Coronary artery (tissue), 2 donors: ENCODE measurements at regions not wholly inside any gene's neighbourhood (a gene's known extent, or its start where the extent isn't known, plus 50 kb on each side); places are given as distances from the start of the nearest gene placed in this dataset.

Experiments used
- DNase-seq: peaks from one replicate; pipeline ENCODE4 v3.0.0-alpha.2; 2017; ENCODE audit warnings: low spot score
- H3K27ac ChIP-seq, 2 donors: fragments of 200-600 bp; sonication (generic); one replicate each; pipeline ENCODE4 v1.5.1; 2016 to 2019
- H3K4me3 ChIP-seq: fragments of 200-600 bp; sonication (generic); 2 replicates; pipeline ENCODE4 v1.5.1; 2016; ENCODE audit warnings: mild to moderate bottlenecking, moderate library complexity
- CTCF ChIP-seq: fragments of 200-600 bp; sonication (generic); IDR thresholded peaks from one replicate; pipeline ENCODE4 v1.5.1; 2019; ENCODE audit warnings: antibody characterized with exemption

- H3K27ac ChIP-seq: no peak overlapping the region
- no peak for TF ChIP-seq CTCF
- H3K4me3 ChIP-seq: no peak overlapping the region
- no peak for DNase-seq
These were observed 123.9 kb upstream of the TMPRSS2 start for GRCh38 chr21:41631564-41632461.

- DNase-seq: no peak
- H3K4me3 ChIP-seq: no peak overlapping the region
- no peak for TF ChIP-seq CTCF
- no peak overlapping the region for H3K27ac ChIP-seq
These were observed 123.0 kb upstream of the TMPRSS2 start for GRCh38 chr21:41630917-41631316.

GRCh38 chr21:41630249-41630648 is 122.3 kb upstream of the TMPRSS2 start:
- no peak for DNase-seq
- Histone ChIP-seq H3K4me3 (no peak overlapping the region), H3K27ac (no peak overlapping the region)
- no peak for TF ChIP-seq CTCF

- no peak for TF ChIP-seq CTCF
- no peak for DNase-seq
- no peak overlapping the region for H3K27ac ChIP-seq
- H3K4me3 ChIP-seq: no peak overlapping the region
These were observed 120.3 kb upstream of the TMPRSS2 start for GRCh38 chr21:41628256-41628655.

GRCh38 chr21:41627428-41627827 is 119.5 kb upstream of the TMPRSS2 start:
- H3K4me3 ChIP-seq: no peak overlapping the region
- no peak for TF ChIP-seq CTCF
- H3K27ac ChIP-seq: no peak overlapping the region
- DNase-seq: no peak

GRCh38 chr21:41626021-41626420 is 118.1 kb upstream of the TMPRSS2 start:
- Histone ChIP-seq H3K27ac (no peak overlapping the region), H3K4me3 (no peak overlapping the region)
- DNase-seq: no peak
- no peak for TF ChIP-seq CTCF

GRCh38 chr21:41625428-41625827 is 117.5 kb upstream of the TMPRSS2 start:
- Histone ChIP-seq H3K4me3 (no peak overlapping the region), H3K27ac (no peak overlapping the region)
- DNase-seq: no peak
- TF ChIP-seq CTCF: no peak
